A673 (cell line): ENCODE measurements at regions not wholly inside any gene's neighbourhood (a gene's known extent, or its start where the extent isn't known, plus 50 kb on each side); places are given as distances from the start of the nearest gene placed in this dataset.

Experiments
- BruUV-seq: library from RNA; stranded (reverse); fragments of 400-500 nt; replicated peaks from 2 replicates; lab custom pipeline; 2021; lab: Mats Ljungman, UMichigan
- CTCF ChIA-PET: fragments of 300-600 bp; sonication (Branson Sonifier 250); formaldehyde crosslinking; loops from one replicate; lab custom pipeline; 2022; ENCODE audit warnings: antibody characterized with exemption; lab: Charles Lee
- POLR2A ChIA-PET: fragments of 300-600 bp; sonication (Branson Sonifier 250); formaldehyde crosslinking; loops from one replicate; lab custom pipeline; 2022; ENCODE audit warnings: antibody characterized with exemption; ENCODE audit not compliant: low non-redundant PET; lab: Charles Lee
- DNase-seq: peaks from one replicate; pipeline ENCODE4 v3.0.0-alpha.2; 2015; ENCODE audit warnings: low spot score
- H3K27ac ChIP-seq: fragments of 200-600 bp; sonication (generic); 2 replicates; pipeline ENCODE4 v1.5.1; 2016; ENCODE audit warnings: mixed run types, low read depth, mild to moderate bottlenecking, mixed read lengths, antibody characterized with exemption, low read length; ENCODE audit not compliant: poor library complexity, severe bottlenecking
- H3K27me3 ChIP-seq: fragments of 200-600 bp; sonication (generic); replicated peaks from 2 replicates; pipeline ENCODE4 v1.6.1; 2017; ENCODE audit warnings: mixed run types, low read depth, mild to moderate bottlenecking, mixed read lengths, antibody characterized with exemption, low read length; ENCODE audit not compliant: insufficient read depth, poor library complexity
- H3K36me3 ChIP-seq: fragments of 200-600 bp; sonication (generic); 2 replicates; pipeline ENCODE4 v1.6.1; 2016; ENCODE audit warnings: mixed run types, mild to moderate bottlenecking, mixed read lengths, antibody characterized with exemption, low read length; ENCODE audit not compliant: insufficient read depth, poor library complexity, severe bottlenecking
- H3K4me1 ChIP-seq: fragments of 200-600 bp; sonication (generic); 2 replicates; pipeline ENCODE4 v1.6.1; 2017; ENCODE audit warnings: mixed run types, mild to moderate bottlenecking, mixed read lengths, antibody characterized with exemption, low read length; ENCODE audit not compliant: insufficient read depth, poor library complexity, severe bottlenecking
- H3K4me3 ChIP-seq: fragments of 200-600 bp; sonication (generic); 2 replicates; pipeline ENCODE4 v1.5.1; 2016; ENCODE audit warnings: low read depth, mixed run types, mild to moderate bottlenecking, mixed read lengths, low read length; ENCODE audit not compliant: poor library complexity, severe bottlenecking
- H3K9me3 ChIP-seq: fragments of 200-600 bp; sonication (generic); 2 replicates; pipeline ENCODE4 v1.6.1; 2016; ENCODE audit warnings: mixed run types, low read depth, mild to moderate bottlenecking, mixed read lengths, antibody characterized with exemption, low read length; ENCODE audit not compliant: poor library complexity, severe bottlenecking
- EZH2 ChIP-seq: fragments of 200-600 bp; sonication (generic); IDR thresholded peaks from 2 replicates; pipeline ENCODE4 v1.6.1; 2017; ENCODE audit warnings: borderline replicate concordance, low read depth, mild to moderate bottlenecking, mixed read lengths, antibody characterized with exemption, low read length; ENCODE audit not compliant: poor library complexity, severe bottlenecking
- intact Hi-C: fragments of 100-400 bp; cut with micrococcal nuclease; formaldehyde crosslinking; loops from one replicate; pipeline ENCODE4 v1.10.0; 2022; ENCODE audit not compliant: unreplicated experiment
- TF ChIP-seq, protein P1 (sequence below): fragments of 300-800, 200-600 bp; sonication (generic); conservative IDR thresholded peaks from 2 replicates; pipeline ENCODE4 v1.5.1; 2017; ENCODE audit warnings: low read depth, mild to moderate bottlenecking, antibody characterized with exemption, low read length, moderate library complexity, mixed read lengths

DNA sequence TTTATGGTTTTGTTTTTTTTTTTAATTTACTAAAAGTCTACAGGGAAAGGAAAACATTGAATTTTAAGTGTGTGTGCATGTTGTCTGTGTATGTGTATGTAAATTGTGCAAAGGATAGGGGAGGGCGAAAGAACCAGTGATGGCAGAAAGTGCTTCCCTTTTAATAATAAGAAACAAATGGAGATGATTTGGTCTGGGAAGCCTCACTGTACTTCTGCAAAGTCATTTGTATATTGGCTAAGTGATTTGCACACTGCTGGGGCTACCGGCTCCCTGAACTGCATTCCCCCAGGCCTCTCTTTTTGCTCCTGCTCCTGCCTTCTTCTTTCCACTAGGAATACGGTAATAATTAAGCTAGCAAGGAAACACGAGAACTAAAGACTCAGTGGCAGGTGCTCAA, 101.2 kb downstream of the CD47 start:
- peaks cover 29% of the 10 kb centered on the region for H3K4me1 ChIP-seq
- H3K9me3 ChIP-seq = no peaks in the 10 kb centered on the region
- ChIA-PET CTCF (no interaction called here), POLR2A (no interaction called here)
- BruUV-seq = no TSS peak
- intact Hi-C loops = no loop called here
- no peaks in the 10 kb centered on the region for H3K27me3 ChIP-seq
- no peaks in the 10 kb centered on the region for H3K36me3 ChIP-seq
- DNase-seq = no peak
- TF ChIP-seq, protein P1, sequence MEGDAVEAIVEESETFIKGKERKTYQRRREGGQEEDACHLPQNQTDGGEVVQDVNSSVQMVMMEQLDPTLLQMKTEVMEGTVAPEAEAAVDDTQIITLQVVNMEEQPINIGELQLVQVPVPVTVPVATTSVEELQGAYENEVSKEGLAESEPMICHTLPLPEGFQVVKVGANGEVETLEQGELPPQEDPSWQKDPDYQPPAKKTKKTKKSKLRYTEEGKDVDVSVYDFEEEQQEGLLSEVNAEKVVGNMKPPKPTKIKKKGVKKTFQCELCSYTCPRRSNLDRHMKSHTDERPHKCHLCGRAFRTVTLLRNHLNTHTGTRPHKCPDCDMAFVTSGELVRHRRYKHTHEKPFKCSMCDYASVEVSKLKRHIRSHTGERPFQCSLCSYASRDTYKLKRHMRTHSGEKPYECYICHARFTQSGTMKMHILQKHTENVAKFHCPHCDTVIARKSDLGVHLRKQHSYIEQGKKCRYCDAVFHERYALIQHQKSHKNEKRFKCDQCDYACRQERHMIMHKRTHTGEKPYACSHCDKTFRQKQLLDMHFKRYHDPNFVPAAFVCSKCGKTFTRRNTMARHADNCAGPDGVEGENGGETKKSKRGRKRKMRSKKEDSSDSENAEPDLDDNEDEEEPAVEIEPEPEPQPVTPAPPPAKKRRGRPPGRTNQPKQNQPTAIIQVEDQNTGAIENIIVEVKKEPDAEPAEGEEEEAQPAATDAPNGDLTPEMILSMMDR = no peak
- TF ChIP-seq EZH2 = no peak
- H3K4me3 ChIP-seq = no peak overlapping the region
- H3K27ac ChIP-seq = no peak overlapping the region

DNA sequence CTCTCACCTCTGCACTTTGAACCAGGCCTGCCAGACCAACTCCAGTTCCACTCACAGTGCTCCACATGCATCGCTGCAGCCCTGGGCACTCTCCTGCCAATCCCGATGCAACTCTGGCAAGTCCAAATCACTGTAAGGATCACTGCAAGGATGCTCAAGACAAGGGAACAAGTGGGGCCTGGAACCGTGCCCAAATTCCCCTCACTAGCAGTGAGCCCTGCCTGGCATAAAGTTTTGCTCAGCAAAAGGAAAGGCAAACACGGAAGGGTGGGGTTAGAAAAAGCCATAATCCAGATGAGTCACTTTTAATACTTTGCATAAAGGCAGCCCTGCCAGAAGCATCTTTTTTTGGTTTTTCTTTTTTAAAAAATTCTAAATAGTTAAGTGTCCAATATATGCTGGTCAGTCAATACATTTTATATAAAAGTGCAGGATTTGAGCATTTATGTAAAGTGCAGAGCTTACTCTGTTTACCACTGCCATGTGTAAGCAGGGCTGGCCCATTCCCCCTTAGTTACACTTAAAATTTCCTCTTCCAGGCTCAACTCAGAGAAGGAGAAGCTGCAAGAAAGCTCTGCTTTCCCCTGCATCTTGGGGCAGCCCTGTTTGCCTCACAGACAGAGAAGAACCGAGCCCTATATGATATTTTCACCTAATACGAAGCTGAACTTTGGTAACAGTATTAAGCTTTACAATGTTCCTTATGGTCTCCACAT, 102.2 kb downstream of the CD47 start:
- CTCF ChIA-PET = interaction anchor here (0.5 kb wide), 1 partner anchor 239 kb away, joined by 5 read pairs; no protein-coding TSS in a partner anchor
- POLR2A ChIA-PET = no interaction called here
- intact Hi-C loops = no loop called here

GRCh38 chr3:107987036-107987939, 103.5 kb downstream of the CD47 start:
- ChIA-PET POLR2A (no interaction called here), CTCF (interaction anchor here (0.7 kb wide), 1 partner anchor 339 kb away, joined by 3 read pairs; no protein-coding TSS in a partner anchor)

More for the DNA sequence above, 102.2 kb downstream of the CD47 start:
- TF ChIP-seq, protein P1 = no peak
- no peak for TF ChIP-seq EZH2
- H3K9me3 ChIP-seq = no peaks in the 10 kb centered on the region
- no peaks in the 10 kb centered on the region for H3K36me3 ChIP-seq
- H3K27ac ChIP-seq = no peak overlapping the region
- DNase-seq = peak; percentile 89
- H3K27me3 ChIP-seq = no peaks in the 10 kb centered on the region
- no TSS peak for BruUV-seq
- H3K4me1 ChIP-seq = peaks cover 29% of the 10 kb centered on the region
- H3K4me3 ChIP-seq = no peak overlapping the region

More at GRCh38 chr3:107987036-107987939, 103.5 kb downstream of the CD47 start:
- BruUV-seq = no TSS peak
- DNase-seq = peak; percentile 90
- Histone ChIP-seq H3K36me3 (no peaks in the 10 kb centered on the region), H3K27ac (no peak overlapping the region), H3K4me3 (no peak overlapping the region), H3K27me3 (no peaks in the 10 kb centered on the region), H3K9me3 (no peaks in the 10 kb centered on the region), H3K4me1 (peaks cover 29% of the 10 kb centered on the region)
- TF ChIP-seq, protein P1 = no peak
- no peak for TF ChIP-seq EZH2
- intact Hi-C loops = no loop called here
